GM12872 (cell line): ENCODE measurements at regions not wholly inside any gene's neighbourhood (a gene's known extent, or its start where the extent isn't known, plus 50 kb on each side); places are given as distances from the start of the nearest gene placed in this dataset.

ENCODE experiments used
- TF ChIP-seq, protein P1 (sequence below): IDR thresholded peaks from 3 replicates; pipeline ENCODE4 v1.5.1; 2011; ENCODE audit warnings: low read depth, mild to moderate bottlenecking, low read length, moderate library complexity; ENCODE audit not compliant: insufficient read depth

- TF ChIP-seq, protein P1, sequence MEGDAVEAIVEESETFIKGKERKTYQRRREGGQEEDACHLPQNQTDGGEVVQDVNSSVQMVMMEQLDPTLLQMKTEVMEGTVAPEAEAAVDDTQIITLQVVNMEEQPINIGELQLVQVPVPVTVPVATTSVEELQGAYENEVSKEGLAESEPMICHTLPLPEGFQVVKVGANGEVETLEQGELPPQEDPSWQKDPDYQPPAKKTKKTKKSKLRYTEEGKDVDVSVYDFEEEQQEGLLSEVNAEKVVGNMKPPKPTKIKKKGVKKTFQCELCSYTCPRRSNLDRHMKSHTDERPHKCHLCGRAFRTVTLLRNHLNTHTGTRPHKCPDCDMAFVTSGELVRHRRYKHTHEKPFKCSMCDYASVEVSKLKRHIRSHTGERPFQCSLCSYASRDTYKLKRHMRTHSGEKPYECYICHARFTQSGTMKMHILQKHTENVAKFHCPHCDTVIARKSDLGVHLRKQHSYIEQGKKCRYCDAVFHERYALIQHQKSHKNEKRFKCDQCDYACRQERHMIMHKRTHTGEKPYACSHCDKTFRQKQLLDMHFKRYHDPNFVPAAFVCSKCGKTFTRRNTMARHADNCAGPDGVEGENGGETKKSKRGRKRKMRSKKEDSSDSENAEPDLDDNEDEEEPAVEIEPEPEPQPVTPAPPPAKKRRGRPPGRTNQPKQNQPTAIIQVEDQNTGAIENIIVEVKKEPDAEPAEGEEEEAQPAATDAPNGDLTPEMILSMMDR = no peak
Measured at GRCh38 chr13:78779608-78780007, 120.7 kb upstream of the OBI1 start.

DNA sequence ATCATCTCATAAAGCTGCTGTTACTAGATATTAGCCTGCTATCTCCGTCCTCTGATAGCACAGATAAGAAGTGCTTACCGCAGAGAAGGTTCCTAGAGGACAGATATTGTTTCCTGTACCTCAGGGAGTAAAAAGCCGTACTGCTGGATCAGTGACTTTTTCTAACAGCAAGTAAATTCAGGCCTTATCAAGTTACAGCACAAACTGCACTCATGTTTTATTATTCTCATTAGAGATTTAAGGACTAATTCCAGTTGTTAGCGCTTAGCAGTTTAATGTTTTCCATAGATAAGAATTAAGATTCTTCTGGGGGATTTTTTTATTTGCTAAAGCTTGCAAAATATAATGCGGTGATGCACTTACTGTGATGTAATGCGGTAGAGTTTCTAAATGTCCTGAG lies 119.0 kb upstream of the OBI1 start:
- TF ChIP-seq, protein P1 = no peak

- TF ChIP-seq, protein P1 = no peak
Measured at GRCh38 chr13:78777396-78777795, 118.4 kb upstream of the OBI1 start.

GRCh38 chr13:78772933-78773332 lies 114.0 kb upstream of the OBI1 start:
- TF ChIP-seq, protein P1 = no peak

GRCh38 chr13:78770601-78771000 lies 111.6 kb upstream of the OBI1 start:
- TF ChIP-seq, protein P1 = no peak

DNA sequence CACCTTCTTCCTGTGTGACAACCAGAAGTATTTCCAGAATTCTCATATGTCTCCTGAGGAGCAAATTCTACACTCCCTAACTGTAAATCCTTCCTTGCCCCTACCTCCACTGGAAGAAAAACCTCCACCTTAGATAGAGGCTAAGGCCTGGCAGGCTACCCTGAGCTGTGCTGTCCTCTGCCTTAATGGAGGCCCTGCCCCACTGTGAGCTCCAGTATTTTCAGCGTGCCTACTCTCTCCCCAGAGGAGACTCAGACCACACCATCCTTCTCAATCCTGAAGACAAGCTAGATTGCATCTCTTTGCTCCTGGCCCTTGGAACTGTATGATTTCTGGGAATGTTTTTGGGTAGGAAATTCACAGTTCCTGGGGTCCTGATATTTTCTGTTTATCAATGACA lies 110.0 kb upstream of the OBI1 start:
- TF ChIP-seq, protein P1 = no peak

GRCh38 chr13:78764665-78765064 lies 105.7 kb upstream of the OBI1 start:
- TF ChIP-seq, protein P1 = no peak

- TF ChIP-seq, protein P1 = no peak
Measured at GRCh38 chr13:78762825-78763224, 103.9 kb upstream of the OBI1 start.
